ENCODE measurements at regions not wholly inside any gene's neighbourhood (a gene's known extent, or its start where the extent isn't known, plus 50 kb on each side); places are given as distances from the start of the nearest gene placed in this dataset.

DNA sequence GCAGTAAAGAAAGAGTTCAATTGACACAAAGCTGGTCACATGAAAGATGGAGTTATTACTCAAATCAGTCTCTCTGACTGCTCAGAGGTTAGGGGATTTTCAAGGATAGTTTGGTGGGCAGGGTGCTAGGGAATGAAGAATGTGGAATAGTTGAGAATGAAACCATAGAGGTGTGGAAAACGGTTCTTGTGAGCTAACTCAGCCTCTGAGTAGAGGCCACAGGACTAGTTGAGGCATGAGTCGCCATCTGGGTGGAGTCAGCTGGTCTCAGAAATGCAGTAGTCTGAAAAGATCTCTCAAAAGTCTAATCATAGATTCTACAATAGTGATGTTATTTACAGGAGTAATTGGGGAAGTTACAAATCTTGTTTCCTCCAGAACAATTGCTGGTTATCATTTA is 178.9 kb upstream of the SPEF2 start:
- no peak for TF ChIP-seq POLR2AphosphoS5 (IDR thresholded peaks at IDR 0.05; ENCODE audit: borderline replicate concordance, low read depth, low read length)
- TF ChIP-seq EZH2 (IDR thresholded peaks at IDR 0.05) = no peak
